LNCaP clone FGC (cell line): ENCODE measurements at regions not wholly inside any gene's neighbourhood (a gene's known extent, or its start where the extent isn't known, plus 50 kb on each side); places are given as distances from the start of the nearest gene placed in this dataset.
"Not testable (repeated sequence)": the region's sequence is repeated elsewhere in the genome, so short reads cannot be mapped to it uniquely, and the experiment has no call there.

Experiments used
- DNase-seq: peaks from one replicate; pipeline ENCODE4 v3.0.0-alpha.2; 2011; ENCODE audit warnings: low read depth
- H3K4me3 ChIP-seq: 2 replicates; pipeline ENCODE4 v1.5.1; 2011; ENCODE audit warnings: mild to moderate bottlenecking, low read depth, low read length, control low read depth
- TF ChIP-seq, protein P1 (sequence below): IDR thresholded peaks from 2 replicates; pipeline ENCODE4 v1.5.1; 2012; ENCODE audit warnings: mild to moderate bottlenecking; ENCODE audit not compliant: control insufficient read depth, insufficient read depth; ENCODE audit errors: extremely low read depth

DNA sequence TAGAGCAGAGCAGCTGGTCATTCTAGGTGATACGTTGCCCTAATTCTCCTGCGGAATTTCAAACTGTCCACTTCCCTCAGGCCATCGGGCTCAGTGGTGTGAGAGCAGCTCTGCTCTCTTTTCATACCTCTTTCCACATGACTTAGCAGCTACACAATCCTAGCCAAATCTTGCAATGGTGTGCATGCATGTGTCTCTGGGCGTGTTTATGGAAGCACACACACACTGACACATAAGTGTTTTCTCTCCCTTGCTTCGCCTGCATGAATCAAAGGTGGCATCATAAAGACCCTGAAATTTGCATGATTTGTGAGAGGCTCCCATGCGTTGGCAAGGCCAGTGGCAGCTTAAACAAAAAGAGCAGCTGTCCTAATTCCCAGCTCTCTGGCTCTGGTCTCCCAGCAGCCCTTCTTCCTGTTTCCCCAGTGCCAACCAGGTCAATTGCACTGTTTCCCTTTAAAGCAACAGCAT is 1189.5 kb downstream of the GATA3 start:
- TF ChIP-seq, protein P1, sequence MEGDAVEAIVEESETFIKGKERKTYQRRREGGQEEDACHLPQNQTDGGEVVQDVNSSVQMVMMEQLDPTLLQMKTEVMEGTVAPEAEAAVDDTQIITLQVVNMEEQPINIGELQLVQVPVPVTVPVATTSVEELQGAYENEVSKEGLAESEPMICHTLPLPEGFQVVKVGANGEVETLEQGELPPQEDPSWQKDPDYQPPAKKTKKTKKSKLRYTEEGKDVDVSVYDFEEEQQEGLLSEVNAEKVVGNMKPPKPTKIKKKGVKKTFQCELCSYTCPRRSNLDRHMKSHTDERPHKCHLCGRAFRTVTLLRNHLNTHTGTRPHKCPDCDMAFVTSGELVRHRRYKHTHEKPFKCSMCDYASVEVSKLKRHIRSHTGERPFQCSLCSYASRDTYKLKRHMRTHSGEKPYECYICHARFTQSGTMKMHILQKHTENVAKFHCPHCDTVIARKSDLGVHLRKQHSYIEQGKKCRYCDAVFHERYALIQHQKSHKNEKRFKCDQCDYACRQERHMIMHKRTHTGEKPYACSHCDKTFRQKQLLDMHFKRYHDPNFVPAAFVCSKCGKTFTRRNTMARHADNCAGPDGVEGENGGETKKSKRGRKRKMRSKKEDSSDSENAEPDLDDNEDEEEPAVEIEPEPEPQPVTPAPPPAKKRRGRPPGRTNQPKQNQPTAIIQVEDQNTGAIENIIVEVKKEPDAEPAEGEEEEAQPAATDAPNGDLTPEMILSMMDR = no peak
- H3K4me3 ChIP-seq = no peak overlapping the region
- DNase-seq = no peak

DNA sequence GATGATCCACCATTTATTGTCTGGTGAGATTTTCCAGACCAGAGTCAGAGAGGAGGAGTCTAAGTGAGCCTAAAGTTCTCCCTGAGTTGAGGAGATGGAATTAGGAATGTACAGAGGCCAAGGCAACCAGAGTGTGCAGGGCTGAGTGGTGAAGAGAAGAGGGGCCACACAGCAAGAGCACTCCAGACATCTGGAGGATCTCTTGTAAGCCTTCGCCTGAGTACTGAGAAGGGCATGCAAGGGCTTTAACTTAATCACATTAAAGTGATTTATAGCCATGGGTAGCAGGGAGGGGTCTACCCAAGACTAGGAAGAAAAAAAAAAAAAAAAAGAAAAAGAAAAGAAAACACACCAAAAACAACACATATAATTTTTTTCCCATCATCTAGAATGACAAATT is 1190.4 kb downstream of the GATA3 start:
- no peak for DNase-seq
- H3K4me3 ChIP-seq = no peak overlapping the region
- TF ChIP-seq, protein P1 = no peak

DNA sequence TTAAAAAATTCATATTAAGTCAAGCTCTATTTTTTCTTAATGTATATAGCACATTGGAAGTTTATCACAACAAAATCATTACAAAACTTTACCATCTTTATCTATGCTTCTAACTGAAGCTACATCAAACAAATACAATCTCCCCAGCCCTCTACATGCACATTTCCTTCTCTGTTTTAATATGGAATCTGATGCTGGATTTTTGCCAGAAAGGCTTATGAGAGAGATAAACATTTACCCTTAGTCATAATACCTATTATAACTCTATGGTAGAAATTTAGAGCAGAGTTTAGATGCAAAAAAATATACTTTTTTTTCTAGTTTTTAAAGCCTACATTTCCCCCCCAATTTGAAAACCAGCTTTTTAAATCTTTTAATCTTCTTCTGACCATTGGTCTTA is 1198.6 kb downstream of the GATA3 start:
- DNase-seq = no peak

DNA sequence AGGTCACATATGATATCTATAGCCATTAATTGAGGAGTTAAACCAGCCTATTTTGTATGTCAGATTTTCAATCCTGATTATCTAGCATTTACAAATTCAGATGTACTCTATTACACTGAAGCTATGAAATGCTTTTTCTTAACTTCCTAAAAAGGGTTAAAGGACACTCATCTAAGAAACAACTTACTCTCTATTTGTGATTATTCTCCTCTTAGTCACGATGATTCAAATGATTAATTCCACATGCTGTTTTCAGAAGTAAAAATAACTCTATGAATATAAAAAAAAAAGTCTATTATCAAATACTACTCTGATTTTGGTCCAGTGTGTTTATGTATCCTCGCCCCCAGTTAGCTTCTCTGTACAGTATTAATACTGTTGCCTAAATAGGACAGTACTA is 1199.9 kb downstream of the GATA3 start:
- no peak for DNase-seq
- H3K4me3 ChIP-seq = no peak overlapping the region
- TF ChIP-seq, protein P1 = no peak

More for the DNA sequence above, 1198.6 kb downstream of the GATA3 start:
- TF ChIP-seq, protein P1 = no peak
- H3K4me3 ChIP-seq = no peak overlapping the region

DNA sequence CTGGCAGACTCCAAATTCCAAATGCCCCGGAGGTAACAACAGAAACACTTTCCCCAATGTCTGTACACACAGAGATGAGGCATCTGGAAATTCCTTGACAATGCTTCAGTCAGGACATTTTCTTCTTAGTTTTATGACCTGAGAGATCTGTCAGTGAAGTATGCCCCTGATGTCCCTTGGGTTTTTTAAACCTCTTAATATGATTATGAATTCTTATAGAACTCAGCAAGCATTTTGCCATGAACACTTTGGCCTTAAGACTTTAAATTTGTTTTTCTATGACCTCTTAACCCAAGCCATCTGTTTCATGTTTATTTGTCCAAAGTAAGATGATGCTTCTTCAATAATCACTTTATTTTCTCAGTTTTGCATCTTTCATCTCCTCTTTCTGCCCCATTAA is 1206.2 kb downstream of the GATA3 start:
- TF ChIP-seq, protein P1 = no peak
- no peak overlapping the region for H3K4me3 ChIP-seq
- DNase-seq = no peak

DNA sequence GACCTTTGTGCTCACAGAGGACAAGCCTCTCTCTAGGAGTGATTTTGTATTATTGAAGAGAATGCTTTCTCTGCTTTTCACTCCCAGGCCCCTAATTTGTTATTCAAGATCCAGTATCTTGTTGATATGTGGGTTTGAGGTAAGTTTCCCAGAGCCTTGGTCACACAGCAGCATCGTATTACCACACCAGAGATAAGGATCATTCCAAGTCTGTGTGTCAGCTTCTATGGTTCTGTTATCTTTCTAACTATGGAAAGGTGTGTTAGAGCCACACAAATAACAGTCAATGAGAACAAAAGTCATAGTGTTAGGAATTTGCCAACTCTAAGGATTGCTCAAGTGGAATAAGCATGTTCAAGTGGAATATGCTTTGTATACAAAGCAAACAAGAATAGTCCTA is 1208.3 kb downstream of the GATA3 start:
- DNase-seq = no peak
- TF ChIP-seq, protein P1 = no peak
- no peak overlapping the region for H3K4me3 ChIP-seq

DNA sequence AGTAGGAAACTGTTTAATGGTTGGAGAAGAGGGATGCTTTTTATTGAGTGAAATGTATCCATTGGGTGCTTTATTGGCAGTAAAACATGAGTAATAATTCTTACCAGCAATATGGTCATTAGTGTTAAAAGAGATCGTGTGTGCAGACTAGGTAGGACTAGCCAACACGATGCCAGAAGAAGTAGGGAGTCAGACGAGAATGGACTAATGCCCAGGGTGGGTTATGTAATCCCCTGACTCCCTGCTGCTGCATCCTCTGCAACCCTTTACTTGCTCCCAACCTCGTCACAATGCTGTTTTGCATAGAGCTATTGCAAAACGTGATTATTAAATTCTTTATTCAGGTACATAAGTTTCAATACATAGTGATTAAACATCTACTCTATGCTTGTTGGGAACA is 1213.7 kb downstream of the GATA3 start:
- H3K4me3 ChIP-seq = no peak overlapping the region
- no peak for DNase-seq
- TF ChIP-seq, protein P1 = no peak

DNA sequence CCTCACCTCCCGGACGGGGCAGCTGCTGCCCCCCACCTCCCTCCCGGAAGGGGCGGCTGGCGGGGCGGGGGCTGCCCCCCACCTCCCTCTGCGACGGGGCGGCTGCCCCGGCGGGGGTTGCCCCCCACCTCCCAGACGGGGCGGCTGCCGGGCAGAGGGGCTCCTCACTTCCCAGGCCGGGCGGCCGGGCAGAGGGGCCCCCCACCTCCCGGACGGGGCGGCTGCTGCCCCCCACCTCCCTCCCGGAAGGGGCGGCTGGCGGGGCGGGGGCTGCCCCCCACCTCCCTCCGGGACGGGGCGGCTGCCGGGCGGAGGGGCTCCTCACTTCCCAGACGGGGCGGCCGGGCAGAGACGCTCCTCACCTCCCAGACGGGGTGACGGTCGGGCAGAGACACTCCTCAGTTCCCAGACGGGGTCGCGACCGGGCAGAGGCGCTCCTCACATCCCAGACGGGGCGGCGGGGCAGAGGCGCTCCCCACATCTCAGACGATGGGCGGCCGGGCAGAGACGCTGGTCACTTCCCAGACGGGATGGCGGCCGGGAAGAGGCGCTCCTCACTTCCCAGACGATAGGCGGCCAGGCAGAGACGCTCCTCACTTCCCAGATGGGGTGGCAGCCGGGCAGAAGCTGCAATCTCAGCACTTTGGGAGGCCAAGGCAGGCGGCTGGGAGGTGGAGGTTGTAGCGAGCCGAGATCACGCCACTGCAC is 1218.8 kb downstream of the GATA3 start:
- DNase-seq, H3K4me3 ChIP-seq: not testable (repeated sequence)
